HUES48 (cell line): ENCODE measurements at regions not wholly inside any gene's neighbourhood (a gene's known extent, or its start where the extent isn't known, plus 50 kb on each side); places are given as distances from the start of the nearest gene placed in this dataset.

ENCODE experiments used
- H3K27ac ChIP-seq: one replicate; pipeline ENCODE4 v1.7.0; 2013; ENCODE audit warnings: low read depth, low read length, inconsistent platforms
- H3K27me3 ChIP-seq: 2 replicates; pipeline ENCODE4 v1.6.1; 2013; ENCODE audit warnings: mild to moderate bottlenecking, low read length; ENCODE audit not compliant: control insufficient read depth, insufficient read depth
- H3K36me3 ChIP-seq: 2 replicates; pipeline ENCODE4 v1.6.1; 2013; ENCODE audit warnings: low read length; ENCODE audit not compliant: control insufficient read depth, insufficient read depth
- H3K4me1 ChIP-seq: 2 replicates; pipeline ENCODE4 v1.6.1; 2013; ENCODE audit warnings: mild to moderate bottlenecking, low read length; ENCODE audit not compliant: control insufficient read depth, insufficient read depth
- H3K4me3 ChIP-seq: 2 replicates; pipeline ENCODE4 v1.5.1; 2013; ENCODE audit warnings: mild to moderate bottlenecking, low read depth, low read length
- H3K9ac ChIP-seq: 2 replicates; pipeline ENCODE4 v1.6.1; 2013; ENCODE audit warnings: mild to moderate bottlenecking, low read depth, low read length, moderate library complexity
- H3K9me3 ChIP-seq: 2 replicates; pipeline ENCODE4 v1.6.1; 2013; ENCODE audit warnings: low read length; ENCODE audit not compliant: control insufficient read depth, insufficient read depth

- no peaks in the 10 kb centered on the region for H3K4me1 ChIP-seq
- H3K27me3 ChIP-seq: no peaks in the 10 kb centered on the region
- no peaks in the 10 kb centered on the region for H3K9me3 ChIP-seq
- no peak overlapping the region for H3K9ac ChIP-seq
- no peak overlapping the region for H3K27ac ChIP-seq
- no peak overlapping the region for H3K4me3 ChIP-seq
- H3K36me3 ChIP-seq: no peaks in the 10 kb centered on the region
These were observed 249.9 kb downstream of the EIPR1 start for GRCh38 chr2:3127710-3128109.

- H3K27ac ChIP-seq: no peak overlapping the region
- no peak overlapping the region for H3K9ac ChIP-seq
- no peaks in the 10 kb centered on the region for H3K27me3 ChIP-seq
- H3K4me1 ChIP-seq: no peaks in the 10 kb centered on the region
- no peak overlapping the region for H3K4me3 ChIP-seq
- no peaks in the 10 kb centered on the region for H3K36me3 ChIP-seq
- no peaks in the 10 kb centered on the region for H3K9me3 ChIP-seq
These were observed 250.6 kb downstream of the EIPR1 start for GRCh38 chr2:3126911-3127621.

DNA sequence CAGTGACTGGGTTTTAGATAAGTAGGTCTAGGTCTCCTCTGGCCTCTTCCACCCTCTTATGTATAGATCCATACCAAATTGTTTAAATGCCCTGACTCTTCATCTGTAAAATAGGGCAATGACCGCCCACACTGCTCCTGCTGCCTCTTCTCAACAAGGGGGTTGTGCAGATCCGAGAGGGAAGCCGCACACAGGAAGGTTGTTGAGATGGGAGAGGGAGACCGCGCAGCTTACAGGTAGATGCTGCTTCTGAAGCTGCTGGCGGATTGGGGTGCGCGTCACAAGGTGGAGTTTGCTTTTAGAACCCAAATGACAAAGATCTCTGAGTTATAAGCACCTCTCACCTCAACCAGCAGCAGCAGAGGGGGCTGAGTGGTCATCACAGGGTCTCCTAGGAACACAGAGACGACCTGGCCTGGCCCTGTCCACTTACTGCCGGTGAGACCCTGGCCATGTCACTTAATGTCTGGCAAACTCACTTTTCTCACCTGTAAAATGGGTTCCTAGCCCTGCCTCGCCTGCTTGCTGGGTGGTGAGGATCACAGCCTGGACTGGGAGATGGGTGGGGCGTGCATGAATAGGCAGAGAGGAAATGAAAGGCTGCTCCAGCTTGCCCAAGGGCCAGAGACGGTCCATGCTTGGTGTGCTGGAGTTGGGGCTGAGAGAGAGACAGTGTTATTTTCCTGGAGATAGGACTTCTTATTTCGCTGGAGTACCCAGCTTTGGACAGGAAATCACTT lies 251.3 kb downstream of the EIPR1 start:
- H3K27ac ChIP-seq: no peak overlapping the region
- H3K4me3 ChIP-seq: no peak overlapping the region
- no peaks in the 10 kb centered on the region for H3K27me3 ChIP-seq
- H3K9me3 ChIP-seq: no peaks in the 10 kb centered on the region
- H3K36me3 ChIP-seq: no peaks in the 10 kb centered on the region
- no peak overlapping the region for H3K9ac ChIP-seq
- no peaks in the 10 kb centered on the region for H3K4me1 ChIP-seq

GRCh38 chr2:3125761-3126130 lies 251.9 kb downstream of the EIPR1 start:
- H3K27ac ChIP-seq: no peak overlapping the region
- no peaks in the 10 kb centered on the region for H3K9me3 ChIP-seq
- H3K36me3 ChIP-seq: no peaks in the 10 kb centered on the region

GRCh38 chr2:3125001-3125760 lies 252.4 kb downstream of the EIPR1 start:
- no peaks in the 10 kb centered on the region for H3K36me3 ChIP-seq
- no peaks in the 10 kb centered on the region for H3K4me1 ChIP-seq
- no peak overlapping the region for H3K4me3 ChIP-seq
- H3K9ac ChIP-seq: no peak overlapping the region
- no peak overlapping the region for H3K27ac ChIP-seq
- no peaks in the 10 kb centered on the region for H3K27me3 ChIP-seq
- no peaks in the 10 kb centered on the region for H3K9me3 ChIP-seq

More at GRCh38 chr2:3125761-3126130, 251.9 kb downstream of the EIPR1 start:
- H3K4me3 ChIP-seq: no peak overlapping the region
- H3K9ac ChIP-seq: no peak overlapping the region
- no peaks in the 10 kb centered on the region for H3K4me1 ChIP-seq
- no peaks in the 10 kb centered on the region for H3K27me3 ChIP-seq

- H3K27me3 ChIP-seq: no peaks in the 10 kb centered on the region
- no peaks in the 10 kb centered on the region for H3K9me3 ChIP-seq
These were observed 255.1 kb downstream of the EIPR1 start for GRCh38 chr2:3122525-3122924.

DNA sequence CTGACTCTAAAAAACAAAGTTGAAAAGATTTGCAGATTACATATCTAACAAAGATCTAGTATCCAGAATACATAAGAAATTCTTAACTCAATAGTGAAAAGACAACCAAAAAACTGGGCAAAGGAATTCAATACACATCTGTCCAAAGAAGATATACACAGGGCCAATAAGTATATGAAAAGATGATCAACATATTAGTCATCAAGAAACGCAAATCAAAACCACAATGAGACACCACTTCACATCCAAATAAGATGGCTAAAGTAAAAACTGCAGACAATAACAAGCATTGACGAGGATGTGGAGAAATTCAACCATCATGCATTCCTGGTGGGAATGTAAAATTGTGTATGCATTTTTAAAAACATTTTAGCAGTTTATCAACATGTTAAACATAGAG lies 256.0 kb downstream of the EIPR1 start:
- Histone ChIP-seq H3K27me3 (no peaks in the 10 kb centered on the region), H3K27ac (no peak overlapping the region), H3K36me3 (no peaks in the 10 kb centered on the region), H3K4me1 (peaks cover 7% of the 10 kb centered on the region; the same call in 1 of the 2 replicates), H3K9ac (no peak overlapping the region), H3K9me3 (no peaks in the 10 kb centered on the region), H3K4me3 (no peak overlapping the region)

More at GRCh38 chr2:3122525-3122924, 255.1 kb downstream of the EIPR1 start:
- no peaks in the 10 kb centered on the region for H3K36me3 ChIP-seq
- H3K9ac ChIP-seq: no peak overlapping the region
- no peak overlapping the region for H3K27ac ChIP-seq
- H3K4me3 ChIP-seq: no peak overlapping the region
- H3K4me1 ChIP-seq: peaks cover 5% of the 10 kb centered on the region; the same call in 1 of the 2 replicates

DNA sequence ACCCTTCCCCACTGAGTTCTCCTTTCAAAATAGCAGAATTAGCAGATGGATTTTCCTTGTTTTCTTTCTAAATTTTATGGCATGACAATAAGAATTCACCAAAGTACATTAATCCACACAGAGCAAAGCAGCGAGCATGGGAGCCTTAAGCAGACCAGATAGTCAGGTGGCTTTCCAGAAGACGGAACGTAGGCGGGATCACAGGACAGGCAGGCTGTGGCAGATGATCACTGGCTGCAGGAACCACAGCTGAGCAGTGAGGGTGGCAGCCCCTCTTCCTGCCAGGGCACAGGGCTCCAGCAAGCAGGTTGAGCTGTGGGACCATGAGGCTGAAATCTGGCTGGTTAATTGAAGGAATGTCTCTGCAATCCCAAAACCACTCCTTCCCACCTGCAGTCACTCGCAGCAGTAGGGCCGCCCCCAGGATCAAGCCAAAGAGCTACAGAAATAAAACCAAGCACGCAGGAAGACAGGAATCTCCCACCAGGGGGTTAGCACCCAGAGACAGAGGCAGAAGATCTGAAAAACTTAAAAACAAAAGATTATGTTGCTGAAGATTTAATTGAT lies 259.9 kb downstream of the EIPR1 start:
- Histone ChIP-seq H3K27me3 (no peaks in the 10 kb centered on the region), H3K36me3 (no peaks in the 10 kb centered on the region), H3K27ac (no peak overlapping the region), H3K9me3 (no peaks in the 10 kb centered on the region), H3K4me1 (peaks cover 7% of the 10 kb centered on the region; the same call in 1 of the 2 replicates), H3K4me3 (no peak overlapping the region), H3K9ac (no peak overlapping the region)

DNA sequence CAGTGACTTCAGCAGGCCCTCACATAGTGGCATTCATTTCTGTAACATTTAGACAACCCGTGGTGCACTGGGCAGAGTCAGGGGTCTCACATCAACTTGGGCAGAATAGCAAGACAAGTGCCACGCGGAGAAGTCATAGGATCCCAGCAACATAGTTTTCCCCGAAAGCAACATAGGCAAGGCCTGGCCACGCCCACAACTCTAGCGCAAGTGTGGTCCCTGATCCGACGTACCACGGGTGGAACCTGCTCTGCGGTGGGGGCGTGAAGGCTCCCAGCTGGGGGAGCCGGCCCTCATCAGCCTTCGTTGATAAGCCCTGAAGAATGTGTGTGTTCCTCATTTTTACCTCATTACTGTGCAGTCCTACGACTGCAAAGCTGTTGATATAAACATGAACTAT lies 261.2 kb downstream of the EIPR1 start:
- Histone ChIP-seq H3K9ac (no peak overlapping the region), H3K4me3 (no peak overlapping the region), H3K27ac (no peak overlapping the region), H3K27me3 (no peaks in the 10 kb centered on the region), H3K36me3 (no peaks in the 10 kb centered on the region), H3K9me3 (no peaks in the 10 kb centered on the region), H3K4me1 (peaks cover 7% of the 10 kb centered on the region; the same call in 1 of the 2 replicates)

GRCh38 chr2:3115301-3116042 lies 262.1 kb downstream of the EIPR1 start:
- Histone ChIP-seq H3K4me1 (peaks cover 7% of the 10 kb centered on the region; the same call in 1 of the 2 replicates), H3K36me3 (no peaks in the 10 kb centered on the region), H3K27me3 (no peaks in the 10 kb centered on the region), H3K9me3 (0 out of 2 replicates have a peak, but pooled peaks cover 3% of the 10 kb centered on the region), H3K27ac (no peak overlapping the region), H3K9ac (no peak overlapping the region), H3K4me3 (no peak overlapping the region)
